IPS DF 4.7 (cell line): ENCODE measurements at regions not wholly inside any gene's neighbourhood (a gene's known extent, or its start where the extent isn't known, plus 50 kb on each side); places are given as distances from the start of the nearest gene placed in this dataset.

Experiments
- DNase-seq: peaks from one replicate; pipeline ENCODE4 v3.0.0-alpha.2; 2013; ENCODE audit warnings: low spot score; ENCODE audit errors: extremely low read depth

DNA sequence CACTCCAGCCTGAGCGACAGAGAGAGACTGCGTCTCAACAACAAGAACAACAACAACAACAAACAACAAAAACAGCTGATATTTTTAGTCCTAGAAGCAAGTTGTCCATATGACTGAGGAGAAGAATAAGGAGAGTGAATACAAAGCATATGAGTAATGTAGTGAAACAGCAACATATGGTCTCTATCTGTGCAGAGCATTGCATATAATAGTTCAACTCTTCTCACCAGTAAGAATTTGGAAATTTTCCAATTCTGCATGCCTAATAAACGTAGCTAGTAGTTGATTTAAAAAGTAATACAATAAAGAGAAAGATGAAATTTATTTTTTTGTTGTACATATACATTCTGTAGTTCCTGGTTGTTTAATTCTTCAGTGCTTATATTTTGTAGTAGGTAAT is 129.7 kb upstream of the FAM83B start:
- DNase-seq: no peak

GRCh38 chr6:54717849-54718455 is 128.6 kb upstream of the FAM83B start:
- no peak for DNase-seq

GRCh38 chr6:54718541-54719023 is 128.0 kb upstream of the FAM83B start:
- no peak for DNase-seq

GRCh38 chr6:54719131-54719530 is 127.4 kb upstream of the FAM83B start:
- no peak for DNase-seq

DNA sequence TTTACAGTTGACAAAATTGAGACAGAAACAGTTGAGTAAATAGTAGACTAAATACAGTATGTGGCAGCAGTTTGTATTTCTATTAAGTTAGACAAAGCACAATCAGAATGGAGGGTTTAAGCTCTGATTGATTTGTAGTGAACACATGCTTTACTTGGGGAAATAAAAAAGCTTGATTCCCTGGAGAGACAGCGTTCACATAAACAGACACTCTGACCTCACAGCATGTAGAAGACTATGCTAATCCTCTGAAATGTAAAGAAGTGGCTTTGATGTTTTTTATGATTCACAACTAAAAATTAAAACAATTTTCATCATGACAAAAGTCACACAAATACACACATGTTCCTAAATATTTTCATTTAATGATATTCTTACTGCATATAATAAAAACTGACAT is 126.9 kb upstream of the FAM83B start:
- DNase-seq: no peak

GRCh38 chr6:54722328-54722727 is 124.2 kb upstream of the FAM83B start:
- DNase-seq: no peak

DNA sequence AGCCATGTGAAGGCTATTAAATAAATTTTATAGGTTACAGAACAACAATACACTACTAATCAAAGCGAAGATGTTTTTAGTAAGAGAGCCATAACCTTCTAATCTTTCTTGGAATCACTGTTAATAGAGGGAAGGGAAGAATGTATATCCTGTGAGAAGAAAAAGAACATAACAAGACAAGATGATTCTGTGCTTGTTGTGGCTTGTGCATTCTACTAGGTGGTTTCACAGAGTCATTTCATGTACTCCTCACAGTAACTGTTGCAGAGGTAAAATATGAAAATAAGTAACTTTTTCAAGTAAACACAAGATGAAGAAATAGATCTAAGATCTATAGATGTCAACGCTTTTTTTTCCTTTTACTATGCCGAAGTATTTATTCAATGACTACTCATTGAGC is 116.9 kb upstream of the FAM83B start:
- DNase-seq: no peak

DNA sequence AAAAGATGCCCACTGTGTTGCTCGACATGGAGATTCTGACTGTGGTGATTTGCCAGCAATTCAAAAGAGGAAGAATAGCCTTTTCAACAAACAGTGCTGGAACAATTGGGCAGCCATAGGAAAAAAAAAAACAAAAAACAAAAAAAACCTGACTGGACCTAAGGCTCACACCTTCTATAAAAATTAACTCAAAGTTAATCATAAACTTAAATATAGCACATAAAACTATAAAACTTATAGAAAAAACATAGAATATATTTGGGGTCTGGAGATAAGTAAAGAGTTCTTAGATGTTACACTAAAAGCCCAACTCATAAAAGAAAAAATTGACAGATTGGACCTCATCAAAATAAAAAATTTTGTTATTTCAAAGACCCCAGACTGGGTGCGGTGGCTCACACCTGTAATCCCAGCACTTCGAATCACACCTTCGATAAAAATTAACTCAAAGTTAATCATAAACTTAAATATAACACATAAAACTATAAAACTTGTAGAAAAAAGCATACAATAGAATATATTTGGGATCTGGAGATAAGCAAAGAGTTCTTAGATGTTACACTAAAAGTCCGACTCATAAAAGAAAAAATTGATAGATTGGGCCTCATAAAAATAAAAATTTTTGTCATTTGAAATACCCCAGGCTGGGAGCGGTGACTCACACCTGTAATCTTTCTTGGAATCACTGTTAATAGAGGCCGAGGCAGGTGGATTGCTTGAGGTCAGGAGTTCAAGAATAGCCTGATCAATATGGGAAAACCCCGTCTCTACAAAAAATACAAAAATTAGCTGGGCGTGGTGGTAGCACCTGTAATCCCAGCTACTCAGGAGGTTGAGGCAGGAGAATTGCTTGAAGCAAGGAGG is 115.6 kb upstream of the FAM83B start:
- DNase-seq: no peak

- peak; percentile 11 for DNase-seq
These were observed 109.3 kb upstream of the FAM83B start for GRCh38 chr6:54737247-54737646.

- no peak for DNase-seq
These were observed 98.6 kb upstream of the FAM83B start for GRCh38 chr6:54747955-54748354.

DNA sequence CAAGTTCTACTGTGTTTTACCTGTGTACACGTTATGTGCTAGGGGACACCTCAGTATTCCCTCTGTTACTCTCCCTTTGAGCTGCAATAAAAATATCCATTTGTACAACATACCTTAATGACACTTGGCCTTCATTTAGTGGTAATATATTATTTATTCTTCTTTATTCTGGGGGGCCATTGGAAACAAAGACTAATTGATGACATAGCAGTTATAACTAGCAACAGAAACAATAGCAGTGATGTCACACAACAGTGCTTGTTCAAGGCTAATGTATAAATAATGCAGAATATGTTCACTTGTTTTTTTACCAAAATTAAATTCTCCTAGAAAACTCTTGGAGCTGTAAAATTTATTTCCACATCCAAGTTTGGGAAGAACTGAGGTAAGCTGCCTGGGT is 92.2 kb upstream of the FAM83B start:
- DNase-seq: no peak

DNA sequence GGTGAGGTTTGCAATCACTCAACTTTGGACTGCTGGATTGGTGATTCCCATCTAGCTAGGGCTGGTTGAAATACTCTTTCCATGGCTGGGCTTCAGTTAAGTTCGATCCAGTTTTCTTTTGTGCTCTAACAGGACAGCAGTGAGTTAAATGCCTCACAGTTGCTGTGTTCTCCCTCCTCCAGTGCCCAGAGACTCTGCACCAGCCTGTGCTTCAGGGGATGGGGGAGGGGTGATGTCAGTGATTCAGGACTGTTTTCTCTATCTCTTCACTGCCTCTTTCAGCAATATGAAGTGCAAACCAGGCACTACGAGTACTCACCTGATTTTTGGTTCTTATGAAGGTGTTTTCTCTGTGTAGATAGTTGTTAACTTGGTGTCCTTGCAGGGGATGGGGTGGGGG is 88.2 kb upstream of the FAM83B start:
- no peak for DNase-seq

DNA sequence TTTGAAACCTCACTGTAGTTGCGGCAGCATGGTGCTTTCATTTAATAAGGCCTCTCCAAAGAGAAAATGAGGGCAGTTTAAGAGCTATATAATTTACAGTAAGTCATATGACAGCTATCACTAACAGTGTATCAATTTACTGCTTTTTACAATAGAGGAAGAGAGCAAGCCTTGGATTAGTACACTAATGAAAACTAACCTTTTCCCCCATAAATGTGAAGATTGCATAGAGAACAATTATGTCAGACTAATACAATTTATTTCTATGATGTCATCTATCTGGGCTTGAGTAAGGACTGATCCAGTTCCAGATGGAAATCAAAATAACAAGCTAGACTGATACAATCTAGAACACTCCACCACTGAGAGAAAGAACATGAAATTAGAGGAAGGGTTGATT is 78.1 kb upstream of the FAM83B start:
- no peak for DNase-seq

DNA sequence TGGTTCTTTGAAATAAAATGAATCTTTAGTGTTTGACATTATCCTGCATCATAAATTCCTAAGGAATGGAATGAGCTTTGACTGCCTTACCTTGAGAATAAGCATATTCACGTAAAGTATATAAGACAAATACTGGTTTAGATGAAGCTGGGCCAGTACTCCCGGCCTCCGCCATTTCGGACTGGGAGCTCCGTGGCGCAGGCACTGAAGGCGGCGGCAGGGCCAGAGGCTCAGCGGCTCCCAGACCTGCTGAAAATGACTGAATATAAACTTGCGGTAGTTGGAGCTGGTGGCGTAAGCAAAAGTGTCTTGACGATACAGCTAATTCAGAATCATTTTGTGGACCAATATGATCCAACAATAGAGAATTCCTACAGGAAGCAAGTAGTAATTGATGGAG is 76.2 kb upstream of the FAM83B start:
- DNase-seq: no peak

GRCh38 chr6:54771968-54772367 is 74.6 kb upstream of the FAM83B start:
- no peak for DNase-seq

DNA sequence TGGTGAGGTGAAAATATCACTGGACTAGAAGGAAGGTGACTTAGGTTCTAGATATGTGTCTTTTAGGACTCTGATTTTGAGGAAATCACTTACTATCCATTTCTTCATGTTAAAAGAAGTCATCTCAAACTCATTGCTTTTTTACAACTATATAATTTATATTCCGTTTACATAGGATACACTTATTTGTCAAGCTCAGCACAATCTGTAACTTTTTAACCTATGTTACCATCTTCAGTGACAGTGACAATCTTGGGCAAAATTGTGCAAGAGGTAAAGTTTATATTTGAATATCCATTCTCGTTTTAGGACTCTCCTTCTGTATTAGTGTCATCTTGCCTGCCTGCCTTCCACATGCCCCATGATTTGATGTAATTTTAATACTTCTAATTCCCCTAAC is 74.0 kb upstream of the FAM83B start:
- DNase-seq: no peak

DNA sequence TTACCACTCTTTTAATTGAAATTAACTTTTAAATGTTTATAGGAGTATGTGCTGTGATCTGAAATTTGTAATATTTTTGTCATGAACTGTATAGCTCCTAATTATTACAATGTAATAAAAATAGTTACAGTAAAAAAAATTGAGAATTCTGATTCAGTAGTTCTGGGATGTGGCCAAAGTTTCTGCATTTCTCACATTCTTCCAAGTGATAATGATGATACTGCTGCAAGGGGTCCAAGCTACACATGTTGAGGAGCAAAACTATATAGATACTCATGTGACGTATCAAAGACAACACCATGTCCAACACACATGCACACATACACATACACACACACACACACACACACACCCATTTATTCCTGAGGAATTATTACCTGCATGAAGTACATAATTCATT is 71.0 kb upstream of the FAM83B start:
- no peak for DNase-seq

GRCh38 chr6:54776891-54777290 is 69.7 kb upstream of the FAM83B start:
- DNase-seq: no peak

DNA sequence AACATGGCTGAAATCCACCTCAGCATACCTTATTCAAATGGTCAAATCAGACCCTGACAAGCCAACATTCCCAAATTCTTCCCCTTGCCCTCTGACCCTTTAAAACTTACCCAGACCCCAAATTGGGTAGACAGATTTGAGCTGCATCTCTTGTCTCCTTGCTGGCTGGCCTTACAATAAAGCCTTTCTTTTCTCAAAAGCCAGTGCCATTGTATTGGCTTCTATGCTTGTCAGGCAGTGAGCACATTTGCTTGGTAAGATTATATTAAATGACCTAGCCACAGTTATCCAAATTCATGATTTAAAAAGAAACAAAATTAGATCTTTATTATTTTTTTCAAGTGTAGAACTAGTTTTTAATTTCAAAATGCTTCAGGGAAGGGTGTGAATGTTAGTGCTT is 67.8 kb upstream of the FAM83B start:
- DNase-seq: no peak

- DNase-seq: no peak
These were observed 62.6 kb upstream of the FAM83B start for GRCh38 chr6:54784011-54784410.

DNA sequence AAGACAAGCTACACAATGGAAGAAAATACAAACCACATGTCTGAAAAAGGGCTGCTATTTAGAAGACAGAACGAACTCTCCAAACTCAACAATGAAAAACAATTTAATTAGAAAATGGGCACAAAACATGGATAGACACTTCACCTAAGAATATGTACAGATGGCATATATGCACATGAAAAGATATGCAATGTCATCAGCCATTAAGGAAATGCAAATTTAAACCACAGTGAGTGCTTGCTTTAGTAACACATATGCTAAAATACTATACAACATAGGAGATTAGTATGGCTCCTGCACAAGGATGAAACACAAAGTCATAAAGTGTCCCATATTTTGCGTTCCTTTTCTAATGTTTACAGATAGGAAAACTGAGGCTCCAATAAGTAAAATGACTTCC is 60.4 kb upstream of the FAM83B start:
- no peak for DNase-seq

GRCh38 chr6:54787825-54788224 is 58.7 kb upstream of the FAM83B start:
- no peak for DNase-seq
